GM23338 (cell line): ENCODE measurements at regions not wholly inside any gene's neighbourhood (a gene's known extent, or its start where the extent isn't known, plus 50 kb on each side); places are given as distances from the start of the nearest gene placed in this dataset.

ENCODE experiments used
- CREB1 ChIP-seq: fragments of 250-450 bp; sonication (Bioruptor Pico); IDR thresholded peaks from 2 replicates; pipeline ENCODE4 v1.5.0; 2020; ENCODE audit warnings: low read depth, mild to moderate bottlenecking, moderate library complexity
- EZH2 ChIP-seq: fragments of 200-600 bp; sonication (generic); IDR thresholded peaks from one replicate; pipeline ENCODE4 v1.8.0; 2017; ENCODE audit warnings: antibody characterized with exemption, mild to moderate bottlenecking, low read depth; ENCODE audit not compliant: unreplicated experiment
- EZH2phosphoT487 ChIP-seq: fragments of 200-600 bp; sonication (generic); IDR thresholded peaks from one replicate; pipeline ENCODE4 v1.8.1; 2018; ENCODE audit warnings: antibody characterized with exemption; ENCODE audit not compliant: unreplicated experiment
- POLR2AphosphoS5 ChIP-seq: IDR thresholded peaks from 2 replicates; pipeline ENCODE4 v1.6.1; 2016; ENCODE audit warnings: antibody characterized with exemption, low read depth
- STAT1 ChIP-seq: IDR thresholded peaks from one replicate; pipeline ENCODE4 v1.6.1; 2016; ENCODE audit warnings: antibody characterized with exemption; ENCODE audit not compliant: unreplicated experiment
- ZNF114 ChIP-seq: fragments of 250-450 bp; sonication (Bioruptor Pico); IDR thresholded peaks from 2 replicates; pipeline ENCODE4 v1.5.0; 2020; ENCODE audit warnings: mild to moderate bottlenecking, moderate library complexity
- TF ChIP-seq, protein P1 (sequence below), 2 experiments: fragments of 200-600 bp in 1 of 2; sonication (generic) in 1 of 2; conservative IDR thresholded peaks; 2 replicates each; pipeline versions ENCODE4 v1.5.1 to v1.6.1; 2016 to 2017; ENCODE audit warnings: antibody characterized with exemption in 2 of 2, low read depth in 2 of 2, mild to moderate bottlenecking in 2 of 2, moderate library complexity in 1 of 2

DNA sequence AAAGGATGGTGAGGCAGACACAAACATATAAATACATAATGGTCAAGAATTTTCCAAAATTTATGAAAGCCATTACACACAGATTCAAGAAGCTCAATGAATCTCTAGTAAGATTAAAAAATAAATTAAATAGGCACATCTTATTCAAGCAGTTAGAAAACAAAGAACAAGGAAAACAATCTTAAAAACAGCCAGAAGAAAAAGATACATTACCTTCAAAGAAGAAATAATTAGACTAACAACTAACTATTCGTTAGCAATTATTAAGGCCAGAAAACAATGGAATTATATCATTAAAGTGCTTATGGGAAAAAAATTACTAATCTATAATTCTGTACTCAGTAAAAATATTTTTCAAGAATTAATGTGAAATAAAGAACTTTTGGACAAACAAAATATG, 593.1 kb downstream of the EBF1 start:
- TF ChIP-seq, protein P1, sequence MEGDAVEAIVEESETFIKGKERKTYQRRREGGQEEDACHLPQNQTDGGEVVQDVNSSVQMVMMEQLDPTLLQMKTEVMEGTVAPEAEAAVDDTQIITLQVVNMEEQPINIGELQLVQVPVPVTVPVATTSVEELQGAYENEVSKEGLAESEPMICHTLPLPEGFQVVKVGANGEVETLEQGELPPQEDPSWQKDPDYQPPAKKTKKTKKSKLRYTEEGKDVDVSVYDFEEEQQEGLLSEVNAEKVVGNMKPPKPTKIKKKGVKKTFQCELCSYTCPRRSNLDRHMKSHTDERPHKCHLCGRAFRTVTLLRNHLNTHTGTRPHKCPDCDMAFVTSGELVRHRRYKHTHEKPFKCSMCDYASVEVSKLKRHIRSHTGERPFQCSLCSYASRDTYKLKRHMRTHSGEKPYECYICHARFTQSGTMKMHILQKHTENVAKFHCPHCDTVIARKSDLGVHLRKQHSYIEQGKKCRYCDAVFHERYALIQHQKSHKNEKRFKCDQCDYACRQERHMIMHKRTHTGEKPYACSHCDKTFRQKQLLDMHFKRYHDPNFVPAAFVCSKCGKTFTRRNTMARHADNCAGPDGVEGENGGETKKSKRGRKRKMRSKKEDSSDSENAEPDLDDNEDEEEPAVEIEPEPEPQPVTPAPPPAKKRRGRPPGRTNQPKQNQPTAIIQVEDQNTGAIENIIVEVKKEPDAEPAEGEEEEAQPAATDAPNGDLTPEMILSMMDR (conservative IDR thresholded peaks at IDR 0.05; ENCODE audit: low read depth in 2 of 2) = no peak
- TF ChIP-seq STAT1 (no peak), EZH2phosphoT487 (no peak), POLR2AphosphoS5 (no peak), ZNF114 (CRISPR knock-in tag) (no peak), EZH2 (no peak), CREB1 (CRISPR knock-in tag) (no peak)
